Osteoblast (primary cell): ENCODE measurements at regions not wholly inside any gene's neighbourhood (a gene's known extent, or its start where the extent isn't known, plus 50 kb on each side); places are given as distances from the start of the nearest gene placed in this dataset.

Experiments used
- DNase-seq: peaks from one replicate; pipeline ENCODE4 v3.0.0; 2011; ENCODE audit warnings: low spot score, mixed read lengths; ENCODE audit not compliant: insufficient read length; ENCODE audit errors: missing footprints
- H2AFZ ChIP-seq: 2 replicates; pipeline ENCODE4 v1.6.0; 2011; ENCODE audit warnings: mild to moderate bottlenecking, low read length
- H3K27ac ChIP-seq: 2 replicates; pipeline ENCODE4 v1.5.1; 2011; ENCODE audit warnings: mild to moderate bottlenecking, low read depth, low read length, moderate library complexity
- H3K27me3 ChIP-seq: 2 replicates; pipeline ENCODE4 v1.6.0; 2012; ENCODE audit warnings: mild to moderate bottlenecking, control low read depth, inconsistent platforms, low read length, moderate library complexity; ENCODE audit not compliant: insufficient read depth
- H3K36me3 ChIP-seq: 2 replicates; pipeline ENCODE4 v1.5.1; 2011; ENCODE audit warnings: mild to moderate bottlenecking, low read length, control low read depth, moderate library complexity; ENCODE audit not compliant: insufficient read depth
- H3K4me1 ChIP-seq: 2 replicates; pipeline ENCODE4 v1.5.1; 2011; ENCODE audit warnings: mild to moderate bottlenecking, low read length, control low read depth, moderate library complexity; ENCODE audit not compliant: insufficient read depth
- H3K4me2 ChIP-seq: 2 replicates; pipeline ENCODE4 v1.6.0; 2011; ENCODE audit warnings: mild to moderate bottlenecking, low read length; ENCODE audit not compliant: insufficient read depth
- H3K4me3 ChIP-seq: fragments of 200-600 bp; sonication (generic); 3 replicates; pipeline ENCODE4 v1.5.1; 2012; ENCODE audit warnings: mild to moderate bottlenecking, low read length, inconsistent platforms; ENCODE audit not compliant: insufficient read depth
- H3K79me2 ChIP-seq: 2 replicates; pipeline ENCODE4 v1.6.0; 2012; ENCODE audit warnings: mild to moderate bottlenecking, low read length, control low read depth, inconsistent platforms; ENCODE audit not compliant: insufficient read depth
- H3K9me3 ChIP-seq: 2 replicates; pipeline ENCODE4 v1.5.1; 2011; ENCODE audit warnings: low read depth, low read length, control low read depth
- H4K20me1 ChIP-seq: 2 replicates; pipeline ENCODE4 v1.6.0; 2012; ENCODE audit warnings: mild to moderate bottlenecking, low read length, control low read depth; ENCODE audit not compliant: insufficient read depth
- TF ChIP-seq, protein P1 (sequence below): IDR thresholded peaks from 2 replicates; pipeline ENCODE4 v1.5.1; 2011; ENCODE audit warnings: mild to moderate bottlenecking, low read depth, low read length, moderate library complexity; ENCODE audit errors: extremely low read depth

DNA sequence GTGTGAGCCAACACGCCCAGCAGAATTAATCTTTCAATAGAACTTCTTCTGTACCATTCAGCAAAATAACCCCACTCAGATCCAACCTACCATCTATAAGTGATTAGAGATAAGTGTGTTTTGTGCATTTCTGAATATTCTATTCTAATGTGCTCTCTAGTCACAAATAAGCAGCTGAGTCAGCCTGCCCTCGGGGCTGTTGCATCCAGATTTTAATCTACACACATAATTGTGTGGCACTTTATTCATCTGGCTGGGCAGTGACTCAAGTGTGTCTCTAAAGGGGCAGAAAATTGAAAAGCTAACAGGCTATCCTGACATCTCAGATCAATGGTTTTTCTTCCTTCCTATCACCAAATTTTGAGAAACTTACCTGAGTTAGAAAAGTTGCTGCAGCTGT, 60.3 kb downstream of the PRR15 start:
- Histone ChIP-seq H3K27me3 (no peaks in the 10 kb centered on the region), H2AFZ (no peak overlapping the region), H3K9me3 (no peaks in the 10 kb centered on the region), H3K4me2 (no peak overlapping the region), H3K4me3 (no peak overlapping the region), H3K27ac (no peak overlapping the region), H3K4me1 (peaks cover 19% of the 10 kb centered on the region), H3K79me2 (no peaks in the 10 kb centered on the region), H4K20me1 (no peaks in the 10 kb centered on the region), H3K36me3 (no peaks in the 10 kb centered on the region)
- TF ChIP-seq, protein P1, sequence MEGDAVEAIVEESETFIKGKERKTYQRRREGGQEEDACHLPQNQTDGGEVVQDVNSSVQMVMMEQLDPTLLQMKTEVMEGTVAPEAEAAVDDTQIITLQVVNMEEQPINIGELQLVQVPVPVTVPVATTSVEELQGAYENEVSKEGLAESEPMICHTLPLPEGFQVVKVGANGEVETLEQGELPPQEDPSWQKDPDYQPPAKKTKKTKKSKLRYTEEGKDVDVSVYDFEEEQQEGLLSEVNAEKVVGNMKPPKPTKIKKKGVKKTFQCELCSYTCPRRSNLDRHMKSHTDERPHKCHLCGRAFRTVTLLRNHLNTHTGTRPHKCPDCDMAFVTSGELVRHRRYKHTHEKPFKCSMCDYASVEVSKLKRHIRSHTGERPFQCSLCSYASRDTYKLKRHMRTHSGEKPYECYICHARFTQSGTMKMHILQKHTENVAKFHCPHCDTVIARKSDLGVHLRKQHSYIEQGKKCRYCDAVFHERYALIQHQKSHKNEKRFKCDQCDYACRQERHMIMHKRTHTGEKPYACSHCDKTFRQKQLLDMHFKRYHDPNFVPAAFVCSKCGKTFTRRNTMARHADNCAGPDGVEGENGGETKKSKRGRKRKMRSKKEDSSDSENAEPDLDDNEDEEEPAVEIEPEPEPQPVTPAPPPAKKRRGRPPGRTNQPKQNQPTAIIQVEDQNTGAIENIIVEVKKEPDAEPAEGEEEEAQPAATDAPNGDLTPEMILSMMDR = no peak
- no peak for DNase-seq

DNA sequence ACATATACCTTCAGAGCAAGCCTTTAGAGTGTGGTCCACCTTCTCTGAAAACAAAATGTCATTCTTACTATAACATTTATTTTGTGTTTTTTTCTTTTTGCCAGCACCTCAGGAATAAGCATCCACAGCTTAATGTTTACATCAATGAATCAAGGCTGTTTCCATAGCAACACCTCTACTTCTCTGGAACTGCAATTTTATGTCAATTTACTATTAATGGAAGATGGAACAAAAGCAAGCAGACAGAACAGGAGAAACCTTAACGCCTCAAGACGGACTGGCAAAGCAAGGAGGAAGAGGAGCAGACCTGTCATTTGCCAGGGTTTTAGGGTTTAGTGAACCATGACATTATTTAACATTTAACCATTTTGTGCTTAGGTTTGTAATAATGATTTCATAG, 63.1 kb downstream of the PRR15 start:
- no peak overlapping the region for H2AFZ ChIP-seq
- TF ChIP-seq, protein P1 = no peak
- no peaks in the 10 kb centered on the region for H3K9me3 ChIP-seq
- H3K4me1 ChIP-seq = peaks cover 19% of the 10 kb centered on the region
- H3K79me2 ChIP-seq = no peaks in the 10 kb centered on the region
- no peak for DNase-seq
- H3K27me3 ChIP-seq = no peaks in the 10 kb centered on the region
- H3K27ac ChIP-seq = no peak overlapping the region
- H4K20me1 ChIP-seq = no peaks in the 10 kb centered on the region
- no peak overlapping the region for H3K4me2 ChIP-seq
- H3K36me3 ChIP-seq = no peaks in the 10 kb centered on the region
- H3K4me3 ChIP-seq = no peak overlapping the region

DNA sequence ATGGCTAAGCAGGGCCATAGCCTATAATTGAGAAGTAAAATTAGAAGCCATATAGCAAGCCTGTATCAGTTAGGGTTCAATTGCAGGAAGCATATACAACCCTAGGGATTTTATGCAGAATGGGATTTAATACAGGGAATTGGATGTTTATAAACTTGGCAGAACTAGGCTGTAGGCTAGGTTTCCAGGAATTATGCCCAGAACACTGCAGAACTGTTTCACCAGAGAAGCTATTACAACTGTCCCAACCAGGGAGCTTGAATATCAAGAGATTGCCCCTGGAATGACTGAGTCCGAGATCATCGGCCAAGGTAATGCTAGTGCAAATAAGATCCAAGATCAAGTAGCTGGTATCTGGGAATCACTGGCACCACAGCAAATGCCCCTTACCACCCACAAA, 64.0 kb downstream of the PRR15 start:
- H3K79me2 ChIP-seq = no peaks in the 10 kb centered on the region
- H2AFZ ChIP-seq = no peak overlapping the region
- peaks cover 12% of the 10 kb centered on the region for H3K4me1 ChIP-seq
- TF ChIP-seq, protein P1 = no peak
- H3K9me3 ChIP-seq = no peaks in the 10 kb centered on the region
- no peaks in the 10 kb centered on the region for H4K20me1 ChIP-seq
- no peaks in the 10 kb centered on the region for H3K27me3 ChIP-seq
- no peaks in the 10 kb centered on the region for H3K36me3 ChIP-seq
- no peak overlapping the region for H3K4me2 ChIP-seq
- no peak overlapping the region for H3K27ac ChIP-seq
- no peak overlapping the region for H3K4me3 ChIP-seq
- no peak for DNase-seq

DNA sequence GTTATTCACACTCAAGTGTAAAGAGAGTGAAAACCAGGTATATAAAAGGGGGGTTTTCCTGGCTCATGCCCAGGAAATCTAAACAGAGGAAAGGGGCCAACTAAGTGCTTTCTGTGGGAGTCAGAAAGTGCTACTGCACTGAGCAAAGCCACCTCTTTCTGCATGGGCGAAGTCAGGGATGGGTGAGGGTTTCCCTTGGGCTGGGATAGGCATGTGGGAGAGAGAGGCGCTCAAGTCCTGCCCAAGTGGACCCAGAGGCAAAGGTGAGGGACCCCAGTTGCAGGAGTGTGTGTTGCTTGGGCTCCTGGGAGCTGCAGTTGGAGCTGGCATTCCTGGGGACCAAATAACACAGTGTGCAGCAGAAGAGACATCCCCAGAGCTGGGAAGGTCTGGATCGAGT, 65.9 kb downstream of the PRR15 start:
- H3K36me3 ChIP-seq = no peaks in the 10 kb centered on the region
- H3K9me3 ChIP-seq = no peaks in the 10 kb centered on the region
- no peak overlapping the region for H3K4me2 ChIP-seq
- no peak for DNase-seq
- no peaks in the 10 kb centered on the region for H4K20me1 ChIP-seq
- no peaks in the 10 kb centered on the region for H3K4me1 ChIP-seq
- H3K79me2 ChIP-seq = no peaks in the 10 kb centered on the region
- no peak overlapping the region for H3K4me3 ChIP-seq
- H2AFZ ChIP-seq = no peak overlapping the region
- H3K27ac ChIP-seq = no peak overlapping the region
- TF ChIP-seq, protein P1 = no peak
- no peaks in the 10 kb centered on the region for H3K27me3 ChIP-seq
